SK-N-SH (cell line): ENCODE measurements at regions not wholly inside any gene's neighbourhood (a gene's known extent, or its start where the extent isn't known, plus 50 kb on each side); places are given as distances from the start of the nearest gene placed in this dataset.

Experiments
- CTCF ChIA-PET: fragments of 300-600, 350-600 bp; formaldehyde crosslinking; extraction: SDS; loops from one replicate; lab custom pipeline; 2021; lab: Yijun Ruan, JAX
- POLR2A ChIA-PET: fragments of 350-600 bp; sonication (Branson Sonifier 250); formaldehyde crosslinking; extraction: SDS; loops from one replicate; lab custom pipeline; 2020; ENCODE audit warnings: antibody characterized with exemption, inconsistent platforms; lab: Yijun Ruan, JAX
- DNase-seq: peaks from one replicate; pipeline ENCODE4 v3.0.0; 2012
- H2AFZ ChIP-seq: fragments of 200-600 bp; sonication (generic); 2 replicates; pipeline ENCODE4 v1.8.1; 2016; ENCODE audit warnings: antibody characterized with exemption, mild to moderate bottlenecking, low read depth
- H3F3A ChIP-seq: fragments of 200-600 bp; sonication (generic); replicated peaks from 2 replicates; pipeline ENCODE3; 2016; ENCODE audit warnings: antibody characterized with exemption, mild to moderate bottlenecking; ENCODE audit not compliant: insufficient read depth
- H3K27ac ChIP-seq, 2 experiments: fragments of 200-500 bp in 1 of 2; fragments of 200-600 bp in 1 of 2; sonication (Bioruptor generic) in 1 of 2; sonication (generic), shearing (Covaris generic) in 1 of 2; 2 replicates each; pipeline versions ENCODE4 v1.5.1 to v1.6.1; 2014 to 2016; ENCODE audit warnings: low read depth in 2 of 2, inconsistent platforms in 1 of 2, low read length in 1 of 2, mild to moderate bottlenecking in 1 of 2, mixed read lengths in 1 of 2
- H3K27me3 ChIP-seq: fragments of 200-600 bp; sonication (generic), shearing (Covaris generic); 2 replicates; pipeline ENCODE4 v1.6.1; 2016; ENCODE audit warnings: mixed run types; ENCODE audit not compliant: insufficient read depth
- H3K36me3 ChIP-seq, 2 experiments: fragments of 200-500 bp in 1 of 2; fragments of 200-600 bp in 1 of 2; sonication (Bioruptor generic) in 1 of 2; sonication (generic) in 1 of 2; replicated peaks in 1 of 2; 2 replicates each; pipeline versions ENCODE3 to v1.5.1; 2014 to 2016; ENCODE audit warnings: low read length in 1 of 2, mild to moderate bottlenecking in 1 of 2; ENCODE audit not compliant: insufficient read depth in 2 of 2, control insufficient read depth in 1 of 2
- H3K4me1 ChIP-seq, 2 experiments: fragments of 200-500 bp in 1 of 2; fragments of 200-600 bp in 1 of 2; sonication (Bioruptor generic) in 1 of 2; sonication (generic), shearing (Covaris generic) in 1 of 2; 2 replicates each; pipeline versions ENCODE4 v1.5.1 to v1.6.1; 2014 to 2016; ENCODE audit warnings: low read depth in 1 of 2, low read length in 1 of 2, mixed run types in 1 of 2; ENCODE audit not compliant: insufficient read depth in 2 of 2, control insufficient read depth in 1 of 2
- H3K4me2 ChIP-seq: fragments of 200-600 bp; sonication (generic), shearing (Covaris generic); 2 replicates; pipeline ENCODE4 v1.6.1; 2017; ENCODE audit warnings: mixed run types
- H3K4me3 ChIP-seq, 2 experiments: fragments of 200-500 bp in 1 of 2; fragments of 200-600 bp in 1 of 2; sonication (Bioruptor generic) in 1 of 2; sonication (generic), shearing (Covaris generic) in 1 of 2; 2 replicates each; pipeline versions ENCODE4 v1.5.1 to v1.8.1; 2014 to 2016; ENCODE audit warnings: low read depth in 2 of 2, inconsistent platforms in 1 of 2, low read length in 1 of 2, mild to moderate bottlenecking in 1 of 2, mixed read lengths in 1 of 2, moderate library complexity in 1 of 2
- H3K79me2 ChIP-seq: fragments of 200-600 bp; sonication (generic); 2 replicates; pipeline ENCODE4 v1.8.1; 2017; ENCODE audit warnings: mild to moderate bottlenecking; ENCODE audit not compliant: insufficient read depth
- H3K9ac ChIP-seq: fragments of 200-600 bp; sonication (generic); 2 replicates; pipeline ENCODE4 v1.6.1; 2017; ENCODE audit warnings: mixed run types
- H3K9me2 ChIP-seq: fragments of 200-600 bp; sonication (generic); 2 replicates; pipeline ENCODE4 v1.6.1; 2017; ENCODE audit warnings: mixed run types
- H3K9me3 ChIP-seq: fragments of 200-600 bp; sonication (generic); 2 replicates; pipeline ENCODE4 v1.6.1; 2017; ENCODE audit warnings: mixed run types, mild to moderate bottlenecking, moderate library complexity
- H4K20me1 ChIP-seq: fragments of 200-600 bp; sonication (generic); 2 replicates; pipeline ENCODE4 v1.6.1; 2017; ENCODE audit warnings: mild to moderate bottlenecking, mixed run types; ENCODE audit not compliant: insufficient read depth
- FOXM1 ChIP-seq: IDR thresholded peaks from 2 replicates; pipeline ENCODE4 v1.4.0; 2012; ENCODE audit warnings: low read depth, mild to moderate bottlenecking
- RCOR1 ChIP-seq: fragments of 150-350 bp; IDR thresholded peaks from 2 replicates; pipeline ENCODE4 v1.6.1; 2017; ENCODE audit warnings: antibody characterized with exemption, low read length
- RXRA ChIP-seq: IDR thresholded peaks from 2 replicates; pipeline ENCODE4 v1.4.0; 2012; ENCODE audit warnings: low read depth, mild to moderate bottlenecking, borderline replicate concordance
- YY1 ChIP-seq: IDR thresholded peaks from 2 replicates; pipeline ENCODE4 v1.4.0; 2012; ENCODE audit warnings: low read depth, mild to moderate bottlenecking
- WGBS: methylation state at CpG from one replicate; pipeline ENCODE4 v1.1.6; 2017; ENCODE audit warnings: low lambda C conversion rate; 5-methylcytosine and 5-hydroxymethylcytosine counted together
- TF ChIP-seq, protein P1 (sequence below): IDR thresholded peaks from 2 replicates; pipeline ENCODE4 v1.4.0; 2012; ENCODE audit warnings: low read depth, borderline replicate concordance
- TF ChIP-seq, protein P2 (sequence below): IDR thresholded peaks from 2 replicates; pipeline ENCODE4; 2012
- TF ChIP-seq, protein P3 (sequence below): fragments of 150-350 bp; IDR thresholded peaks from 2 replicates; pipeline ENCODE4 v1.6.1; 2016; ENCODE audit warnings: mild to moderate bottlenecking, low read depth, low read length
- TF ChIP-seq, protein P4 (sequence below): fragments of 200-600 bp; sonication (generic); IDR thresholded peaks from 2 replicates; pipeline ENCODE4 v1.6.1; 2017; ENCODE audit warnings: antibody characterized with exemption, mild to moderate bottlenecking, moderate library complexity

DNA sequence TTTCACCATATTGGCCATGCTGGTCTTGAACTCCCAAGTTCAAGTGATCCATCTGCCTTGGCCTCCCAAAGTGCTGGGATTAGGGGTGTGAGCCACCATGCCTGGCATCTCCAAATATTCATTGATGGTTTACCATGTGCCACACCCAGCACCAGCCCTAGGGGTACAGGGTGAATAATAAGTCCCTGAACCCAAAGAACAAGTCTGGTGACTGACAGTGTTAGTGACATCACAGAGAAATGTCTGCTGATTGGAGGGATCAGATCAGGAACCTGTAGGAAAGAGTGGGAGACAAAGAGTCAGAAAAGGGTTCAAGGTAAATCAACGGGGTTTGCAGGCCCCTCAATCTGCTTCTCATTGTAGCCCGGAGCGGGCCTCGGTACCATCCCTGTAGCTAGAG, 118.4 kb upstream of the NABP1 start (continued):
- TF ChIP-seq FOXM1 (no peak), YY1 (no peak), RXRA (no peak)
- TF ChIP-seq, all 33 proteins: peak for 0

DNA sequence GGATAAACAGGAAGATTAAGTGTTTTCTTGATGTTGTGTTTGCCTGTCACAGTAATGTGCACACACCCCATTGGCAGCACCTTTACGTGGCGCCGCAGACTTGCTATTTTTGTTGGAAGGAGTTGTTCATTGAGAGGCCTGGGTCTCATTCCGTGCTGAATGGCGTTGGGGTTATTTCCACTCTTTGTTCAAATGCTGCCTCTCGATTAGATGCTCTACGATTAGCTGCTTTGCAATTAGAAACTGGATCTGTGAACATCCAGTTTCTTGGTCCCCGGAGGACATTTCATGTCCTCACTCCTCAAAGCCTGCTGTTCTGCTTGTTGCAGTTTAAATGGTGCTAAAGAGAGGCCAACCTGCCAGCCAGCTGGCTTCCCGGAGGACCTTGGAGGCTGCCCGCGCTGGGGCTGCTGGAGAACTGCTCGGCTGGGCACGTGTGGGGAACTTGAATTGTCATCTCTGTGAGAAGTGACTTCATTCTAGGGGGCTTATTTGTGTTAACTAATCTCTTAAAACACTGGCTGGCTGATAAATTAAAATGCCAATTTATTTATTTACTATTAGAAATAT, 117.4 kb upstream of the NABP1 start:
- H3K9me2 ChIP-seq: no peaks in the 10 kb centered on the region
- no peaks in the 10 kb centered on the region for H3K79me2 ChIP-seq
- H3K9ac ChIP-seq: no peak overlapping the region
- H3K27ac ChIP-seq: no peak overlapping the region
- POLR2A ChIA-PET: no interaction called here
- no peaks in the 10 kb centered on the region for H3F3A ChIP-seq
- peak overlapping the region; percentile 14; the same call in 1 of the 2 replicates for H2AFZ ChIP-seq
- WGBS: 90% methylated on average over 13 of the region's 13 CpGs
- DNase-seq: no peak
- no peaks in the 10 kb centered on the region for H3K27me3 ChIP-seq
- no peaks in the 10 kb centered on the region for H4K20me1 ChIP-seq
- no peaks in the 10 kb centered on the region for H3K36me3 ChIP-seq
- TF ChIP-seq, protein P1, sequence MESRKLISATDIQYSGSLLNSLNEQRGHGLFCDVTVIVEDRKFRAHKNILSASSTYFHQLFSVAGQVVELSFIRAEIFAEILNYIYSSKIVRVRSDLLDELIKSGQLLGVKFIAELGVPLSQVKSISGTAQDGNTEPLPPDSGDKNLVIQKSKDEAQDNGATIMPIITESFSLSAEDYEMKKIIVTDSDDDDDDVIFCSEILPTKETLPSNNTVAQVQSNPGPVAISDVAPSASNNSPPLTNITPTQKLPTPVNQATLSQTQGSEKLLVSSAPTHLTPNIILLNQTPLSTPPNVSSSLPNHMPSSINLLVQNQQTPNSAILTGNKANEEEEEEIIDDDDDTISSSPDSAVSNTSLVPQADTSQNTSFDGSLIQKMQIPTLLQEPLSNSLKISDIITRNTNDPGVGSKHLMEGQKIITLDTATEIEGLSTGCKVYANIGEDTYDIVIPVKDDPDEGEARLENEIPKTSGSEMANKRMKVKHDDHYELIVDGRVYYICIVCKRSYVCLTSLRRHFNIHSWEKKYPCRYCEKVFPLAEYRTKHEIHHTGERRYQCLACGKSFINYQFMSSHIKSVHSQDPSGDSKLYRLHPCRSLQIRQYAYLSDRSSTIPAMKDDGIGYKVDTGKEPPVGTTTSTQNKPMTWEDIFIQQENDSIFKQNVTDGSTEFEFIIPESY: no peak
- H3K4me2 ChIP-seq: no peak overlapping the region
- no peaks in the 10 kb centered on the region for H3K4me1 ChIP-seq
- CTCF ChIA-PET: interaction anchor here (0.9 to 1.9 kb wide), 6 partner anchors 10 to 1680 kb away, joined by 3 to 6 read pairs (median 4); partner anchors contain the start of gene TMEFF2
- no peak overlapping the region for H3K4me3 ChIP-seq
- no peaks in the 10 kb centered on the region for H3K9me3 ChIP-seq

DNA sequence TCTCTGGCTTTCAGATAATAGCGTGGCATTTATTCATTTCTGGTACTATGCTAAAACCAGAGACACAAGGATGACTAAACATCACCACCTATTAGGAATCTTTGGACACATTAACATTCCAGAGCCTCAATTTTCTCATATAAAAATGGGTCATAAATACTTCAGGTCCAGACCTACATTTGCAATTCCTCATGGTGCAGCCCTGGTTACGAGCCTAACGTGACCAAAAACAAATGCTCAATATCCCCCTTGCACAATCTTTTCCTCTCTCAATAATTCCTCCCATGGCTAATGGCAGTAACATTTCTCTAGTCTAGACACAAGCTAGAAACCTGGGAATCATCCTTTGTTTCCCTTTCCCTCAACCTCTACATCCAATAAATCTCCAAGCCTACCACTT, 112.8 kb upstream of the NABP1 start:
- Histone ChIP-seq H3F3A (no peaks in the 10 kb centered on the region), H3K27ac (no peak overlapping the region), H3K36me3 (no peaks in the 10 kb centered on the region), H3K9ac (no peak overlapping the region), H3K4me1 (no peaks in the 10 kb centered on the region; a peak in 1 of 4 replicates), H3K9me3 (no peaks in the 10 kb centered on the region), H4K20me1 (no peaks in the 10 kb centered on the region), H3K4me2 (no peak overlapping the region), H3K4me3 (no peak overlapping the region), H3K79me2 (no peaks in the 10 kb centered on the region), H3K27me3 (no peaks in the 10 kb centered on the region), H2AFZ (no peak overlapping the region), H3K9me2 (no peaks in the 10 kb centered on the region)
- no peak for DNase-seq
- 89% methylated on average over 3 of the region's 3 CpGs for WGBS
- CTCF ChIA-PET: interaction anchor here (0.8 to 4.2 kb wide), 5 partner anchors 9 to 597 kb away, joined by 3 to 41 read pairs (median 9); no protein-coding TSS in a partner anchor
- TF ChIP-seq, protein P2, sequence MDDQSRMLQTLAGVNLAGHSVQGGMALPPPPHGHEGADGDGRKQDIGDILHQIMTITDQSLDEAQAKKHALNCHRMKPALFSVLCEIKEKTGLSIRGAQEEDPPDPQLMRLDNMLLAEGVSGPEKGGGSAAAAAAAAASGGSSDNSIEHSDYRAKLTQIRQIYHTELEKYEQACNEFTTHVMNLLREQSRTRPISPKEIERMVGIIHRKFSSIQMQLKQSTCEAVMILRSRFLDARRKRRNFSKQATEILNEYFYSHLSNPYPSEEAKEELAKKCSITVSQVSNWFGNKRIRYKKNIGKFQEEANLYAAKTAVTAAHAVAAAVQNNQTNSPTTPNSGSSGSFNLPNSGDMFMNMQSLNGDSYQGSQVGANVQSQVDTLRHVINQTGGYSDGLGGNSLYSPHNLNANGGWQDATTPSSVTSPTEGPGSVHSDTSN: no peak
- TF ChIP-seq RCOR1: no peak
- TF ChIP-seq, protein P3, sequence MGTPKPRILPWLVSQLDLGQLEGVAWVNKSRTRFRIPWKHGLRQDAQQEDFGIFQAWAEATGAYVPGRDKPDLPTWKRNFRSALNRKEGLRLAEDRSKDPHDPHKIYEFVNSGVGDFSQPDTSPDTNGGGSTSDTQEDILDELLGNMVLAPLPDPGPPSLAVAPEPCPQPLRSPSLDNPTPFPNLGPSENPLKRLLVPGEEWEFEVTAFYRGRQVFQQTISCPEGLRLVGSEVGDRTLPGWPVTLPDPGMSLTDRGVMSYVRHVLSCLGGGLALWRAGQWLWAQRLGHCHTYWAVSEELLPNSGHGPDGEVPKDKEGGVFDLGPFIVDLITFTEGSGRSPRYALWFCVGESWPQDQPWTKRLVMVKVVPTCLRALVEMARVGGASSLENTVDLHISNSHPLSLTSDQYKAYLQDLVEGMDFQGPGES: no peak
- TF ChIP-seq, protein P4, sequence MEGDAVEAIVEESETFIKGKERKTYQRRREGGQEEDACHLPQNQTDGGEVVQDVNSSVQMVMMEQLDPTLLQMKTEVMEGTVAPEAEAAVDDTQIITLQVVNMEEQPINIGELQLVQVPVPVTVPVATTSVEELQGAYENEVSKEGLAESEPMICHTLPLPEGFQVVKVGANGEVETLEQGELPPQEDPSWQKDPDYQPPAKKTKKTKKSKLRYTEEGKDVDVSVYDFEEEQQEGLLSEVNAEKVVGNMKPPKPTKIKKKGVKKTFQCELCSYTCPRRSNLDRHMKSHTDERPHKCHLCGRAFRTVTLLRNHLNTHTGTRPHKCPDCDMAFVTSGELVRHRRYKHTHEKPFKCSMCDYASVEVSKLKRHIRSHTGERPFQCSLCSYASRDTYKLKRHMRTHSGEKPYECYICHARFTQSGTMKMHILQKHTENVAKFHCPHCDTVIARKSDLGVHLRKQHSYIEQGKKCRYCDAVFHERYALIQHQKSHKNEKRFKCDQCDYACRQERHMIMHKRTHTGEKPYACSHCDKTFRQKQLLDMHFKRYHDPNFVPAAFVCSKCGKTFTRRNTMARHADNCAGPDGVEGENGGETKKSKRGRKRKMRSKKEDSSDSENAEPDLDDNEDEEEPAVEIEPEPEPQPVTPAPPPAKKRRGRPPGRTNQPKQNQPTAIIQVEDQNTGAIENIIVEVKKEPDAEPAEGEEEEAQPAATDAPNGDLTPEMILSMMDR: no peak
- POLR2A ChIA-PET: no interaction called here
